ENCODE measurements at regions not wholly inside any gene's neighbourhood (a gene's known extent, or its start where the extent isn't known, plus 50 kb on each side); places are given as distances from the start of the nearest gene placed in this dataset.

- no peak for TF ChIP-seq POLR2A (IDR thresholded peaks at IDR 0.05)
- no peak for TF ChIP-seq CTCF (IDR thresholded peaks at IDR 0.05)
Observed at GRCh38 chr7:85447004-85447403, 260.1 kb upstream of the SEMA3D start.

All from esophagus squamous epithelium (tissue), 4 donors.